ENCODE measurements at regions not wholly inside any gene's neighbourhood (a gene's known extent, or its start where the extent isn't known, plus 50 kb on each side); places are given as distances from the start of the nearest gene placed in this dataset.

GRCh38 chr20:39758876-39759275 is 796.7 kb downstream of the DHX35 start (continued):
- no peak for TF ChIP-seq TCF12 (IDR thresholded peaks at IDR 0.05; ENCODE audit: low read depth, low read length)
- no peak for TF ChIP-seq SUZ12 (IDR thresholded peaks at IDR 0.05; ENCODE audit: low read length)
- no peak for TF ChIP-seq RBBP5 (IDR thresholded peaks at IDR 0.05; ENCODE audit: borderline replicate concordance, low read depth, low read length)
- TF ChIP-seq NANOG (IDR thresholded peaks at IDR 0.05; ENCODE audit: insufficient read depth, low read depth, low read length, poor library complexity, severe bottlenecking): no peak
